UCSD-AML1 (cell line): ENCODE measurements at regions not wholly inside any gene's neighbourhood (a gene's known extent, or its start where the extent isn't known, plus 50 kb on each side); places are given as distances from the start of the nearest gene placed in this dataset.
A peak's percentile ranks its signal among the peaks of the same experiment; 100 is the strongest.

Source experiments
- DNase-seq: peaks from one replicate; lab custom pipeline; 2025; ENCODE audit not compliant: unreplicated experiment; lab: John Stamatoyannopoulos, UW

GRCh38 chr13:80605011-80605410 lies 264.1 kb upstream of the SPRY2 start:
- DNase-seq: no peak

DNA sequence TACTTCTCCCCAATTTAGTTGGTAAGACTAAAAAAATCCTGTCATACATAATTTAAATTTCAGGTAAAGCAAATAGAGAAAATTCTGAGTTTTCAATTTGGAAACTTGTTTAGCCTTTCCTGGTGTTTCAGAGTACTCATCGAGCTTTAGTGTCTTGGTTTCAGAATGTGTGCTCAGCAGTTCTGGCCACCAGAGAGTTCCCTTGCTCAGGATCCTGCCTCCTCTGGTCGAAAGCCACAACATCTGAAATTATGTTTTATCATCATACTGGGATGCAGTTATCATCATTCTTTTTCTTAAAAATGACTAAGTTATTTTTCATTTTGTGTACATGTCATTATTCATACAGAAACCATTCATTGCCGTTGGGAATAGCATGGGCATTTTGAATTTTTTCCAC lies 263.2 kb upstream of the SPRY2 start:
- DNase-seq: no peak

DNA sequence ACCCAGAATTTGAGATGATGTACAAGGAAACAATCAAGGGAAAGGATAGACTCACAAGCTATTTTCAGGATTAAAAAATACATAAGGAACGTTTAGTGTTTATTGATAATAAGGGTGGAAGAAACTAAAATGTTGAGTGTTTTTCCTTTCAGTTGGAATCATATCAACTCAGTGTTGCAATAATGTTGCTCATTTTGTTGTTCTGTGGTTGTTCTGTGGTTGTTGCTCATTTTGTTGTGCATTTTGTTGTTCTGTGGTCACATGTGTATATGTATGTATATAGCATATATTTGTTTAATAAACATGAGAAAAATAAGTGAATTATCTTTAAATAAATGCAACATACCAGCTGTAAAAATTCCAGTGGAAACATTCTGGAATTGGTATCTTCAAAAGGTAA lies 262.4 kb upstream of the SPRY2 start:
- no peak for DNase-seq

GRCh38 chr13:80599765-80600164 lies 258.8 kb upstream of the SPRY2 start:
- no peak for DNase-seq

DNA sequence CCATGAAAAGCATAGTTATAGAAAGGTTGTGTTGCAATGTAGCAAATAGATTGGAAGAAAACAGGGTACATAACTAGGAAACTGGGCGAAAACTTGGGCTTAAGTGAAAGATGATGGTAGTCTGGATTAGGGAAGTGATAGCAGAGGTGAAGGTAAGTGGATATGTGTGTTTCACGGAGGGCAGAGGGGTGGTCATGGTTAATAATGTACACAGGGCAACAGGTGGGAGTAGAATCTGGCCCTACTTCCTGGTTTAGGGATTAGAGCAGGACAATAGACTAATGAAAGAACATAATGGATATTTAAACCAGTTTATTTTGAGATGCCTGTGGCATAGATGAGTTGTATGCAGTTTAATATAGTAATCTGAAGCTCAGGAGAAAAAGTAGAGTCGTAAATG lies 257.3 kb upstream of the SPRY2 start:
- no peak for DNase-seq

- no peak for DNase-seq
These were observed 251.2 kb upstream of the SPRY2 start for GRCh38 chr13:80591976-80592740.

GRCh38 chr13:80590551-80590950 lies 249.6 kb upstream of the SPRY2 start:
- DNase-seq: no peak

DNA sequence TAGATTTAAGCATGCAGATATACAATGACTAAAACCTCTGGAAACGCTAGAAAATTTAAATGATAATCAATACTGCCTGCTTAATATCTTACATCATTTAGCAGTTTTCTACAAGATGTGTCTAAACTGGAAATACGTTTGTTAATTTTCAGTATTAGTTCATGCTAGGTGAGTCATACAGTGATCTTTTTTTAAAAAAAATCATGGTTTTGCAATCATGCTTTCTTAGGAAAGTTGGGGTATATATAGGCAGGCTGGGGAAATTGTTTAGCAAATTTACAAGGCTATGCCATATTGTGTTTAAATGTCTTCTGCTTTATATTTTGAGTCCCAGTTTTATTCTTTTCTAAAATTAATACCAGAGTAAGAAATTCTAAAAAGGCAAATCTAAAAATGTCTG lies 245.4 kb upstream of the SPRY2 start:
- DNase-seq: no peak

DNA sequence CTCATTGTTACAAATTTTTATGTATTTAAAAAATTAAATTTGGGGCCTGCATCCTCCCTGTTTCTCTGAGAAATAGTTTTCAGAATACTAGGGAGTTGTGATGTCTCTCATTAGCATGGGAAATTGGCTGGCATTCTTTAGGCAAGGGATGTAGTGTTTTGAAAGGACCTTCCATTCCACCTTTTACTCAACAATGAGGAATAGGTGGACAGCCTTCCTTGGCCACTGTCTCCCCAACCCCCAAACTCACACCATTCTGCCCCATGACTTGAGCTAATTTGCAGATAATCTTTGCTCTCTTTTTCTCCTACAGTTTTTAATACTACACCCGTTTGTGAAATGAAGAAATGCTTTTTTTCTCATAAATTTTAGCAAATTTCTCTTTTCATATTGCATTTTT lies 244.6 kb upstream of the SPRY2 start:
- no peak for DNase-seq

GRCh38 chr13:80584785-80585184 lies 243.9 kb upstream of the SPRY2 start:
- no peak for DNase-seq

GRCh38 chr13:80584306-80584705 lies 243.4 kb upstream of the SPRY2 start:
- DNase-seq: no peak

DNA sequence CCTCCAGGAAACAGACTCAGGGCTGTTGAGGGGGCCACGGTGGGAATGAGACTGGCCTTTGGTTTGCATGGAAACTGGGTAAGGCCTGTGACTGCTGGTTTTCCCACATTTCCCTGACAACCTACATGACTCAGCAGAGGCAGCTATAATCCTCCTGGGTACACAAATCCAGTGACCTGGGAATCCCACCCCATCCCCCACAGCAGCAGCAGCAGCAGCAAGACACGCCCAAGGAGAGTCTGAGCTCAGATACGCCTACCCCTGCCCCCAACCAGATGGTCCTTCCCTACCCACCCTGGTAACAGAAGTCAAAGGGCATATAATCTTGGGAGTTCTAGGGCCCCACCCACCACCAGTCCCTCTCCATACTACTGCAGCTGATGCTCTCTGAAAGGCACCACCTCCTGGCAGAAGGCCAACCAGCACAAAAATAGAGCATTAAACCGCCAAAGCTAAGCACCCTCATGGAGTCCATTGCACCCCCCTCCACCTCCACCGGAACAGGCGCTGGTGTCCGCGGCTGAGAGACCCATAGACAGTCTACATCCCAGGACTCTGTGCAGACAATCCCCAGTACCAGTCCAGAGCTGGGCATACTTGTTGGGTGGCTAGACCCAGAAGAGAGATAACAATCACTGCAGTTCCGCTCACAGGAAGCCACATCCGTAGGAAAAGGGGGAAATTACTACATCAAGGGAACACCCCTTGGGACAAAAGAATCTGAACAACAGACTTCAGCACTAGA lies 237.2 kb upstream of the SPRY2 start:
- no peak for DNase-seq

- no peak for DNase-seq
These were observed 236.4 kb upstream of the SPRY2 start for GRCh38 chr13:80577285-80577684.

DNA sequence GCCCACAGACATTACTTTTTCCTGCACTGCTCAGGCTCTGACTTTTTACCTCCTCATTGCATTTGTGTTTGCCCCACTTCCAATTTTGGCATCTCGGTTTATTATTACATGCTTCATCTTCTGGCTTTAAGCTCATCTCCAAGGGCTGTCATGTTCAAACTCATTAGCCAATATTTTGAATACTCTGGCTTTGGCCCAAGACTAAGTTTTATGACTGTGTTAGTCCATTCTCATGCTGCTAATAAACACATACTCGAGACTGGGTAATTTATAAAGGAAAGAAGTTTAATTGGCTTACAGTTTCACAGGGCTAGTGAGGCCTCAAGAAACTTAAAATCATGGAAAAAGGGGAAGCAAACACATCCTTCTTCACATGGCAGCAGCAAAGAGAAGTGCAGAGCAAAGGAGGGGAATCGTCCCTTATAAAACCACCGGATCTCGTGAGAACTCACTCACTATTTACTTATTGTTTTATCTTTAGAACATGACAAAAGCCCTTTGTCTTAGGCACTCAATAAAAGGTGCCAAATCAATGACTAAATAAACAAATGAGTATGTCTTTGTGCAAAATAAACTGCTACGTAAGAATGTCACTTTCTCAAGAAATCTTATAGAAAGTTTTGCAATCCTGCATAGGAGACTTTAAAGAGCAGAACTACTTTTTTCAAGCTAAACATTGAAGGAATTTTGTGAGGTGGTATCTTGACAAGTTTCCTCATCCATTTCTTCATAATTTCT lies 233.4 kb upstream of the SPRY2 start:
- no peak for DNase-seq

DNA sequence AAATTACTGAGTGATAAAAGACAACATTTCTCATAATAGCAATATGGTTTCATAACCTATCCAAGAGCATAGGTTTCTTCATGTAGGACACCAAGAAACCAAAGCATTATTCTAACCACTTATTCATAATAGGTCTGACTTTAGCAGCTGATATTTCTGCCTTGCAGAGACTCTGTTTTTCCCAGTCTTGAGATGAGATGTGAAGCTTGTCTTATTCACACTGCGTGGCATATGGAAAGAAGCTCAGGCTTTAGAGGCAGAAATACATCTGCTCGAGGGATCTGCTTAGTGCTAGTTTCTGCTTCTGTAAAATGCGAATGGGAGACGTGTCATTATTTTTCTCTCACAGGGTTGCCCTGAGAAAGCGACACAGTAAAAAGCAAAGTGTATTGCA lies 232.0 kb upstream of the SPRY2 start:
- DNase-seq: no peak

DNA sequence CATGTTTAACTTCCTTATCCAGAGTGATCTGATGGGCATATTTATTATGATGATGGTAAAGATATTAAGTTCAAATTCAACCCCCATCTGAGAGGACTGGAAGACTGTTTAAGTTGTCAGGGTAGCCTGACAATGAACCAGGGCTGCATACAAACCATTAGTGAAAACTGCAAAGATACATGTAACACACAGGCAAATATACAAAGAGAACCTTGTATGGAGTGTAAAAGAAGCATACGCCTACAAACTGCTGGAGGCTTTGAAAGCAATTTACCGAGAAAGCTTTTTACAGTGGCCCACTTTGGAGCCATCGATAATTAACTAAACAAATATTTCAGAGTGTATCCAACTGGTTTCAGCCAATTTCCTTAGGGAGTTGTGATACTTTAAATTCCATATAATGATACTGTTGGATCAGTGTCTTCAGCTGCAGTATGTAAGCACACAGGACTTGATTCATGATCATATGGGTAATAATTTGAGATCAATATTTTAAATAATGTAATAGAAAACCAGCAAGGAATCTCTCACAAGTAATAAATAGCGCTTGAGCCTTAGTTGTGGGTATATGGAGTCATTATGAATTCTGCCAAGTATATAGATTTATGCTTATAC lies 231.5 kb upstream of the SPRY2 start:
- DNase-seq: no peak

DNA sequence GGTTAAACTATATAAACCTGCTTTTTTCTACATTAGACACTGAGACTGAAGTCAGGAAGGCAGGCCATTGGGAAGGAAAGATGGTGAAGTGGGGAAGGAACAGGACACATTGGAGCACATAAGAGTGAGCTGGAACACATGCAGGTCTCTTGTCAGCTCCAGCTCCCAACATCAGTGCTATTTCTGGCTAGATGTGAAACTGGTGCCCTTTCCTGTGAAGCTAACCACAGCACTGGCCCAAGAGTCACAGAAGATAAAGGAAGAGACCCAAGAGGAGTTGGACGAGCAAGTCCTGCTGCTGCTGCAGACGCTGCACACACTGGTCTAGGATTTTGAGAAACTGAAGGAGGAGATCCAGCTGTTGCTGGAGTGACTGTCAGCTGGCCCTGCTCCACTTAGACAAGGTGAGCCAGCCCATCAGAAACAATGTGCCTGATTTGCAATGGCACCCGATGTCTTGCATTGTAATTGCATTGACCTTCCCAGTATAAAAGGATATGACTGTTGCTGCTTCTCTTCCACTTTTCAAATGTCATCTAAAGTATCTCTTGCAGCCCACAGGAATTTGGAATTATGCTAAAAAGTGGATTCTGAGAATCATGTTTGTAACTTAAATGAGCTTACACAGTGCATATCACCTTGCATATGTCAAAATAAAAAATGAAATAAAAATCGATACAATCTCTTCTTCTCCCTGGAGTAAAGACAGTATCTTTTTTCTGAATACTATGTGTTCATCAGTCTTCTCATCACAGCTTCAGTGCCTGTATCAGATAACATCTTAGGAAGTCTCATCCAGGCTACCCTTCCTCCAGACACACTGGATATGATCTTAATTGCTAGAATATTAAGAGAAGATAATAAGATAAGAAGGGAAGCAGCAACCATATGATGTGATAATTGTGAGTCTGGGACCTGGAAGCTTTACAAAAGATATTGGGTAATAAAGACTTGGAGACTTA lies 230.7 kb upstream of the SPRY2 start:
- peak; percentile 11 for DNase-seq

DNA sequence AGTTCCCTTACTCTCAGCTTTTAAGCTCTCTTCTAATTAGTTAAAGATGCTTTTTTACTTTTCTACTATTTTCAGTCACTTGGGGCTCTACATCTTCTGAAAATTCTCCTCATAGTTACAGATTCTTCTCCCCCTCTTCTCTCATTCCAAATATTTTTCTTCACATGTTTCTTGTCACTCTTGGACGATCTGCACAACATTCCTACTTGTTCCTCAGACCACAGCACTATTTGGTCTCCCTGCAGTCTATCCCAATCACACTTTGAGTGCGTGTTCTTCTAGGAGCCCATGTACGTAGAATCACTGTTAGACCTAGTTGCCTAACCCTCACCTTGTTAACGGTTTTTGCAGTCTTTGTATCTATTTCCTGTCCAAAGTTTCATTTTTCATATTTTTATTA lies 222.5 kb upstream of the SPRY2 start:
- no peak for DNase-seq

DNA sequence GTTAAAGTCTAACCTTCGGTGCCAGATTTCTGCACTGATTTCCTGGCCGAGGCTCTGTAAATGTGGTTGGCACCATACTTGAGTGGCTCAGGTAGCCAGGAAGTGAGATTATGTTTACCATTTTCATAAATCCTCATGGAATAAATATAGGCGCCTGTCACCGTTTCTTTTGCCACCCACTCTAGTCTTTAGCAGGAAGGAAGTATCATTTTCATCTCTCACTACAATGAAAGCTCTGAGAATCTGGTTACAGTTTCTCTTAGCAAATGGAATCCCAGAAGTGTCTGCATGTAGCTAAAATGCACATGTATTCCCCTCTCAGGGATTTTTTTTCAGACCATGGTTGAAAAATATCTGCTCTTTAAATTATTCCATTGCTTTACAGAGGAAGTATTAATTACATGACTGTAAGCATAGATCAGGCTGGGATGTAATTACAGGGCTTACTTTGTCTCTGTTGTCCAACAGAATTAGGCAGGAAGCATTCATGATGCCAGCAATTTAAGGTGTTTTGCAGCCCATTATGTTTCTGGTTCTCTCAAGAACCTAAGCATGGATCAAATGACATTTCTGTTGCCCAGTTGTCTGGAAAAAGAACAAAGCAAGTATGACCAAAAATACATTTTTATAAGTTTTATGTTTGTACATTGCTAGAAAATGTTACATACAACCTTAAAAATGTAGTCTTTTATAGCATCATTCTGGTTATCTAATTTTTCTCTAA lies 221.7 kb upstream of the SPRY2 start:
- DNase-seq: no peak

DNA sequence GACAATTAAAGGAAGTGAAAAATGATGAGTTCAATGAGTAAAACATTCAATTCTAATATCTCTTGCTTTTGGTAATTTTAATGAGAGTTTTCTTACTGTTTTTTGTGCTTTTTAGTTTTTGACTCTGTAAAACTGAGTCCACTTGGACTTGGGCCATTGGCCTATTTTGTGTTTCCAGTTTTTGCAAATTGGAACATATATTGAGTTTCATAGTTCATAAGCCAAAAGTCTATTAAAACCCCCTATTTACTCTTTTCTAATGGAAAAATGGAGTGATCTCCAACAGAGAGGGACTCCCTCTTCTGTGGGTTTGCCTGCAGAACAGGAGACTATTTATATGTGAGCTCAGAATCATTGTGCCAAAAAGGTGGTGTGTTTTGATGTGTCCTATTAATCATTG lies 219.7 kb upstream of the SPRY2 start:
- DNase-seq: no peak
